ENCODE measurements at regions not wholly inside any gene's neighbourhood (a gene's known extent, or its start where the extent isn't known, plus 50 kb on each side); places are given as distances from the start of the nearest gene placed in this dataset.

DNA sequence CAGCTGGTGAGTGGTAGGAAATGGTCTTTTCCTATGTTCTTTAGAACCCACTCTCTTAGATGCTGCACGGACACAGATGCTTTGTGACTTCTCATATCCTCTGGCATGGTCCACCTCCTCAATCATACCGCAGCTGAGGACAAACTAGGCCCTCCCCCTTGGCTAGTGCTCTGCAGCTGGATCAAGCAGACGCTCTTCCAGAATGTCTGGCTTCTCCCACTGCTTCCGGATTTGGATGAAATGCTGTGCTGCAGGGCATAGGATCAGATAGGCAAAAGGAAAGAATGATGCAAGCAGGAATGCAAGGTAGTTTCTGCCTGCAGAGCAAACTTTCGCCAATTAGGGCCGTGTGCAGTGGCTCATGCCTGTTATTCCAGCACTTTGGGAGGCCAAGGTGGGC, 75.7 kb upstream of the SLC4A7 start:
- no peak overlapping the region for H2AK5ac ChIP-seq (ENCODE audit: low read depth, low read length)
- H3K23ac ChIP-seq (ENCODE audit: insufficient read length): no peak overlapping the region
- H3K36me3 ChIP-seq (ENCODE audit: control insufficient read depth in 2 of 4, insufficient read depth in 4 of 4, low read length in 3 of 4): no peaks in the 10 kb centered on the region
- no peaks in the 10 kb centered on the region; the same call in 1 of the 2 replicates for H3K79me1 ChIP-seq (ENCODE audit: low read depth, low read length)
- no peaks in the 10 kb centered on the region for H3K23me2 ChIP-seq (ENCODE audit: low read depth, low read length)
- POLR2A ChIA-PET (ENCODE audit: partially characterized antibody): no interaction called here
- no peak overlapping the region for H3K18ac ChIP-seq (ENCODE audit: extremely low read depth, low read length)
- no peak overlapping the region for H2BK20ac ChIP-seq (ENCODE audit: low read length)
- H4K5ac ChIP-seq (ENCODE audit: insufficient read length, low read depth, low read length): no peak overlapping the region
- no peak overlapping the region for H3K4me2 ChIP-seq (ENCODE audit: insufficient read depth in 1 of 2, low read depth in 2 of 2, low read length in 2 of 2)
- H3K27me3 ChIP-seq (replicated peaks in 1 of 4; ENCODE audit: control insufficient read depth in 3 of 4, extremely low read depth in 1 of 4, insufficient read depth in 3 of 4, low read length in 3 of 4): no peaks in the 10 kb centered on the region
- no peak overlapping the region for H3K4me3 ChIP-seq (ENCODE audit: extremely low read depth in 1 of 4, insufficient read depth in 2 of 4, low read depth in 3 of 4, low read length in 4 of 4)
- no peak overlapping the region for H3K9ac ChIP-seq (replicated peaks in 1 of 4; ENCODE audit: extremely low read depth in 1 of 4, low read depth in 3 of 4, low read length in 3 of 4)
- H2BK12ac ChIP-seq (ENCODE audit: low read depth, low read length): no peak overlapping the region
- H2BK15ac ChIP-seq (ENCODE audit: low read length): no peak overlapping the region
- peaks cover 0 to 3% (median under 1%) of the 10 kb centered on the region in 4 experiments; a peak in 2 of 7 replicates for H3K4me1 ChIP-seq (replicated peaks in 1 of 4; ENCODE audit: control insufficient read depth in 3 of 4, insufficient read depth in 4 of 4, low read length in 3 of 4)
- no peak overlapping the region for H4K91ac ChIP-seq (replicated peaks; ENCODE audit: insufficient read length, low read length)
- H4K20me1 ChIP-seq (replicated peaks in 1 of 2; ENCODE audit: control insufficient read depth in 1 of 2, insufficient read depth in 2 of 2, low read length in 2 of 2): no peaks in the 10 kb centered on the region
- WGBS, 2 experiments (ENCODE audit: extremely low coverage in 1 of 2, insufficient coverage in 1 of 2, insufficient read length in 1 of 2, insufficient replicate concordance in 2 of 2, low coverage in 1 of 2, low lambda C conversion rate in 2 of 2, missing lambda C conversion rate in 1 of 2): 73% methylated on average over 6 of the region's 6 CpGs; no CpG with 5 or more reads in 1 of the 2 experiments
- H2AFZ ChIP-seq (ENCODE audit: low read length): peak overlapping the region; percentile 94
- H3K14ac ChIP-seq (ENCODE audit: insufficient read length): no peak overlapping the region
- FAIRE-seq (no peak), DNase-seq (ENCODE audit: low read depth in 1 of 2, low spot score in 2 of 2) (no peak)
- no peak overlapping the region for H2BK5ac ChIP-seq (ENCODE audit: low read depth, low read length)
- H3K27ac ChIP-seq (ENCODE audit: low read depth, low read length): no peak overlapping the region
- H3K79me2 ChIP-seq (ENCODE audit: control insufficient read depth in 1 of 2, insufficient read depth in 2 of 2, low read length in 2 of 2): no peaks in the 10 kb centered on the region
- H4K8ac ChIP-seq (ENCODE audit: extremely low read depth, insufficient read depth, low read length): no peak overlapping the region
- H3K9me3 ChIP-seq (ENCODE audit: insufficient read depth in 2 of 2, low read depth in 1 of 2, low read length in 1 of 2): 0 out of 4 replicates have a peak, but pooled peaks cover 0 to under 1% of the 10 kb centered on the region in 2 experiments
- no peak overlapping the region for H3K4ac ChIP-seq (replicated peaks; ENCODE audit: insufficient read length, low read depth, low read length)
- no peak overlapping the region for H3K56ac ChIP-seq (replicated peaks; ENCODE audit: insufficient read length, low read depth, low read length)
- no peak overlapping the region for H2BK120ac ChIP-seq (replicated peaks; ENCODE audit: low read depth, low read length)
- CTCF ChIA-PET (ENCODE audit: partially characterized antibody): interaction anchor here (0.6 kb wide), 1 partner anchor 25 kb away, joined by 3 read pairs; no protein-coding TSS in a partner anchor
- TF ChIP-seq SIN3A (conservative IDR thresholded peaks at IDR 0.05 in 1 of 2, IDR thresholded peaks at IDR 0.05 in 1 of 2; ENCODE audit: low read depth in 1 of 2, low read length in 2 of 2): no peak
- TF ChIP-seq RFX5 (IDR thresholded peaks at IDR 0.05; ENCODE audit: borderline replicate concordance, low read depth, low read length): no peak
- TF ChIP-seq JUND (IDR thresholded peaks at IDR 0.05; ENCODE audit: low read length): no peak
- TF ChIP-seq RXRA (IDR thresholded peaks at IDR 0.05; ENCODE audit: insufficient read depth, low read depth, low read length): no peak

All from H1 (cell line).